Epithelial cell of esophagus (primary cell): ENCODE measurements at regions not wholly inside any gene's neighbourhood (a gene's known extent, or its start where the extent isn't known, plus 50 kb on each side); places are given as distances from the start of the nearest gene placed in this dataset.
"Not testable (repeated sequence)": the region's sequence is repeated elsewhere in the genome, so short reads cannot be mapped to it uniquely, and the experiment has no call there.

ENCODE experiments used
- DNase-seq: peaks from one replicate; pipeline ENCODE4 v3.0.0; 2010; ENCODE audit warnings: low read depth
- H3K4me3 ChIP-seq: 2 replicates; pipeline ENCODE4 v1.5.1; 2011; ENCODE audit warnings: mild to moderate bottlenecking, low read length, control low read depth
- CTCF ChIP-seq: IDR thresholded peaks from 2 replicates; pipeline ENCODE4 v1.5.1; 2011; ENCODE audit warnings: low read depth, mild to moderate bottlenecking, low read length, control low read depth, inconsistent platforms; ENCODE audit not compliant: insufficient read depth; ENCODE audit errors: missing control alignments

GRCh38 chrX:113400193-113400704 lies 559.6 kb upstream of the AMOT start:
- no peak overlapping the region for H3K4me3 ChIP-seq
- no peak for TF ChIP-seq CTCF
- peak; percentile 36 for DNase-seq

- peak; percentile 4 for DNase-seq
- TF ChIP-seq CTCF, result no peak
- no peak overlapping the region for H3K4me3 ChIP-seq
Measured at GRCh38 chrX:113399506-113400192, 559.0 kb upstream of the AMOT start.

GRCh38 chrX:113392355-113392754 lies 551.7 kb upstream of the AMOT start:
- DNase-seq, result no peak

GRCh38 chrX:113391875-113392274 lies 551.2 kb upstream of the AMOT start:
- TF ChIP-seq CTCF, result no peak
- DNase-seq, result no peak
- no peak overlapping the region for H3K4me3 ChIP-seq

More at GRCh38 chrX:113392355-113392754, 551.7 kb upstream of the AMOT start:
- no peak overlapping the region for H3K4me3 ChIP-seq
- no peak for TF ChIP-seq CTCF

- H3K4me3 ChIP-seq, result no peak overlapping the region
- no peak for DNase-seq
- TF ChIP-seq CTCF, result no peak
Measured at GRCh38 chrX:113390531-113390930, 549.9 kb upstream of the AMOT start.

- H3K4me3 ChIP-seq, result no peak overlapping the region
- TF ChIP-seq CTCF, result no peak
- DNase-seq, result no peak
Measured at GRCh38 chrX:113389846-113390245, 549.2 kb upstream of the AMOT start.

- no peak overlapping the region for H3K4me3 ChIP-seq
- no peak for TF ChIP-seq CTCF
- peak; percentile 61 for DNase-seq
Measured at GRCh38 chrX:113384628-113385027, 544.0 kb upstream of the AMOT start.

GRCh38 chrX:113373421-113373820 lies 532.8 kb upstream of the AMOT start:
- not testable (repeated sequence) for H3K4me3 ChIP-seq

More at GRCh38 chrX:113373421-113373820, 532.8 kb upstream of the AMOT start:
- DNase-seq, result not testable (repeated sequence)
